Thyroid gland (tissue), 4 donors: ENCODE measurements at regions not wholly inside any gene's neighbourhood (a gene's known extent, or its start where the extent isn't known, plus 50 kb on each side); places are given as distances from the start of the nearest gene placed in this dataset.

Experiments used
- POLR2A ChIP-seq, 2 donors: fragments of 450-650 bp; IDR thresholded peaks; one replicate each; pipeline ENCODE4 v1.6.1; 2017; ENCODE audit warnings: antibody characterized with exemption in 2 of 2, mild to moderate bottlenecking in 2 of 2, moderate library complexity in 1 of 2
- TF ChIP-seq, protein P1 (sequence below), 6 experiments: fragments of 200-600 bp in 3 of 6; fragments of 450-650 bp in 3 of 6; sonication (generic) in 3 of 6; IDR thresholded peaks; one replicate each; pipeline ENCODE4 v1.5.1; 2016 to 2019; ENCODE audit warnings: antibody characterized with exemption in 6 of 6, mild to moderate bottlenecking in 2 of 6, inconsistent platforms in 1 of 6, moderate library complexity in 1 of 6

- TF ChIP-seq, protein P1, sequence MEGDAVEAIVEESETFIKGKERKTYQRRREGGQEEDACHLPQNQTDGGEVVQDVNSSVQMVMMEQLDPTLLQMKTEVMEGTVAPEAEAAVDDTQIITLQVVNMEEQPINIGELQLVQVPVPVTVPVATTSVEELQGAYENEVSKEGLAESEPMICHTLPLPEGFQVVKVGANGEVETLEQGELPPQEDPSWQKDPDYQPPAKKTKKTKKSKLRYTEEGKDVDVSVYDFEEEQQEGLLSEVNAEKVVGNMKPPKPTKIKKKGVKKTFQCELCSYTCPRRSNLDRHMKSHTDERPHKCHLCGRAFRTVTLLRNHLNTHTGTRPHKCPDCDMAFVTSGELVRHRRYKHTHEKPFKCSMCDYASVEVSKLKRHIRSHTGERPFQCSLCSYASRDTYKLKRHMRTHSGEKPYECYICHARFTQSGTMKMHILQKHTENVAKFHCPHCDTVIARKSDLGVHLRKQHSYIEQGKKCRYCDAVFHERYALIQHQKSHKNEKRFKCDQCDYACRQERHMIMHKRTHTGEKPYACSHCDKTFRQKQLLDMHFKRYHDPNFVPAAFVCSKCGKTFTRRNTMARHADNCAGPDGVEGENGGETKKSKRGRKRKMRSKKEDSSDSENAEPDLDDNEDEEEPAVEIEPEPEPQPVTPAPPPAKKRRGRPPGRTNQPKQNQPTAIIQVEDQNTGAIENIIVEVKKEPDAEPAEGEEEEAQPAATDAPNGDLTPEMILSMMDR (IDR thresholded peaks at IDR 0.05) = no peak
- TF ChIP-seq POLR2A (IDR thresholded peaks at IDR 0.05) = no peak
These were observed 192.8 kb downstream of the UBE3A start for GRCh38 chr15:25245801-25246622.
